ENCODE measurements at regions not wholly inside any gene's neighbourhood (a gene's known extent, or its start where the extent isn't known, plus 50 kb on each side); places are given as distances from the start of the nearest gene placed in this dataset.
"Not testable (repeated sequence)": the region's sequence is repeated elsewhere in the genome, so short reads cannot be mapped to it uniquely, and the experiment has no call there.

DNA sequence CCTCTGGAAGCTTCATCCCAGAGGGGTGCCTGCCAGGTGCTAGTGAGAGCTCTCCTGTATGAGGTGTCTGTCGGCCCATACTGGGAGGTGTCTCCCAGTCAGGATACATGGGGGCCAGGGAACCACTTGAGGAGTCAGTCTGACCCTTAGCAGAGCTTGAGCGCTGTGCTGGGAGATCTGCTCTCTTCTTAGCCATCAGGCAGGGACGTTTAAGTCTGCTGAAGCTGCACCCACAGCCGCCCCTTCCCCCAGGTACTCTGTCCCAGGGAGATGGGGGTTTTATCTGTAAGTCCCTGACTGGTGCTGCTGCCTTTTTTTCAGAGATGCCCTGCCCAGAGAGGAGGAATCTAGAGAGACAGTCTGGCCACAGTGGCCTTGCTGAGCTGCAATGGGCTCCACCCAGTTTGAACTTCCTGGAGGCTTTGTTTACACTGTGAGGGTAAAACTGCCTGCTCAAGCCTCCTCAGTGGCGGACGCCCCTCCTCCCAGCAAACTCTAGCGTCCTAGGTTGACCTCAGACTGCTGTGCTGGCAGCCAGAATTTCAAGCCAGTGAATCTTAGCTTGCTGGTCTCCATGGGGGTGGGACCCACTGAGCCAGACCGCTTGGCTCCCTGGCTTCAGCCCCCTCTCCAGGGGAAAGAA, 93.3 kb upstream of the DYRK2 start:
- H3K9me3 Mint-ChIP-seq: peaks cover 12% of the 10 kb centered on the region
- H3K27me3 Mint-ChIP-seq; H3K36me3 Mint-ChIP-seq (ENCODE audit: low read depth); H3K27ac Mint-ChIP-seq; H3K4me3 Mint-ChIP-seq; H3K4me1 Mint-ChIP-seq (ENCODE audit: low read depth); intact Hi-C loops (cut with micrococcal nuclease): not testable (repeated sequence)

DNA sequence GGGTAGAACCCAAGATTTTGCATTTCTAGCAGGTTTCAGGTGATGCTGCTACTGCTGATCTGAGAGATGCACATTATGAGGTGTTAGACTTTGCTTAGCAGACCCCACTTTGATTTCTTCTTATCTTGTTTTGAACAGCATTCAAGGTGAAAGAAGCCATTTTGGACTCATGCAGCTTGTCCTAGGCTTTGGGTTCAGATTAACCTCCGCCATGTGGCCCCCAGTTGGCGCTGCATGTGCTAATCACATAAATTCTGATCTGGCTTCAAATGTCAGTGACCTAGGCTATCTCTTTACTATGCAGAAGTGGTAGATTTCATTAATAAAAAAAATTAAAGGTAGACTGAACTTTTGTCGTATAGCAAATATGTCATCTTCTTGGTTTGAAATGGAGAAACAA, 89.8 kb upstream of the DYRK2 start:
- no peaks in the 10 kb centered on the region for H3K4me1 Mint-ChIP-seq (ENCODE audit: low read depth)
- H3K36me3 Mint-ChIP-seq (ENCODE audit: low read depth): no peaks in the 10 kb centered on the region
- no peaks in the 10 kb centered on the region for H3K27me3 Mint-ChIP-seq
- H3K4me3 Mint-ChIP-seq: no peak overlapping the region
- intact Hi-C loops (cut with micrococcal nuclease): no loop called here
- H3K9me3 Mint-ChIP-seq: peaks cover 31% of the 10 kb centered on the region
- H3K27ac Mint-ChIP-seq: no peak overlapping the region

DNA sequence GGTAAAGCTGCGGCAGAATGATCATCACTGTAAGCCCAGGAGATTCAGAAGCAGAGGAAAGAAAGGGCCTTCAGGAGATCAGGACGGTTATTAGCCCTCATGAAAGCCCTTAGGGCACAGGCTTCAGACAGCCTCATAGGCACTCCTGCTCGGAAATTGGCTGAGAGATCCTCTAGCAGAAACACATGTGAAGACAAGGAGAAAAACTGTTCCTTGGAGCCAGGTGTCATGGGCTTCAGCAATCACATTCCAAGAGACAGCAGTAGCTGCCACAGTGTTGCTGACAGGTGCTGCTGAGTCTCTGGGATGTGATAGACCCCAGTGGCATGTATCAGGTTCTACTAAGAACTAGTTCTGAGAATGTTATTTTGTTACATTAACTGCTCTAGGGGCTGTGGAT, 88.8 kb upstream of the DYRK2 start:
- H3K36me3 Mint-ChIP-seq (ENCODE audit: low read depth): no peaks in the 10 kb centered on the region
- no peaks in the 10 kb centered on the region for H3K27me3 Mint-ChIP-seq
- intact Hi-C loops (cut with micrococcal nuclease): no loop called here

DNA sequence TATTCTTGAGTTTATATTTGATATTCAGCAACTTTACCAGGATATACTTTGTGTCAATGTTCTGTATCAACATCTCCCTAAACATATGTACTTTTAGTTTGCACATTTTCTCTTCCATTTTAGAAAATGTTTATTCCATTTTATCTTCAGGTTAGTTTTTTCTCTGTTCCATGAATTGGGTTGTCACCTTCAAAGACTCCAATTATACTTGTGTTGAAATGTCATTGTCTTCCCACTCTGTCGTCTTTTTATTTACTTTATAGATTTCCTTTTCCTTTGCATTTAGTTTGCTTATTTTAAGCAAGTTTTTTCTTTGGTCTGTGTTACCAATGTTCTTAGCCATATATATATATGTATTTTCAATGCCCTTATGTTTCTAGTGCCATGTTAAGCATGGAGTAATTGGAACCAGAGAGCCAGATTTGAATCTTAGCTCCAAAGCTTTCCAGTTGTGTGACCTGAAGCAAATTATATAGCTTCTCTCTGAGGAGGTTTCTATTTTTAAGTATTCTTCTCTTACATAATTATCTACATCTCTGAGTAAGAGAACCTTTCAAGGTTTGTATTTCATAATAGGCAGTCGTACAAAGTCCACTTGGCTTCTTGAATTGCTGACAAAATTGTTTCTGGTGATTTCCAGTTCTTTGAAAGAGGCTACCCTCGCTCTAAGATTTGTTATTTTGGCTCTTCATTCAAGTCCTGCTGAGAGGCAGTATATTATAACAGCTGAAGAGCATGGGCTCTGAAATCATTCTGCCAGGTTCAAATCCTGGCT, 85.8 kb upstream of the DYRK2 start:
- no peak overlapping the region for H3K4me3 Mint-ChIP-seq
- H3K36me3 Mint-ChIP-seq (ENCODE audit: low read depth): no peaks in the 10 kb centered on the region
- intact Hi-C loops (cut with micrococcal nuclease): no loop called here
- no peaks in the 10 kb centered on the region for H3K4me1 Mint-ChIP-seq (ENCODE audit: low read depth)
- H3K27ac Mint-ChIP-seq: no peak overlapping the region
- H3K9me3 Mint-ChIP-seq: peaks cover 51% of the 10 kb centered on the region
- H3K27me3 Mint-ChIP-seq: no peaks in the 10 kb centered on the region

More for the DNA sequence above, 88.8 kb upstream of the DYRK2 start:
- no peaks in the 10 kb centered on the region for H3K4me1 Mint-ChIP-seq (ENCODE audit: low read depth)
- no peak overlapping the region for H3K4me3 Mint-ChIP-seq
- no peak overlapping the region for H3K27ac Mint-ChIP-seq
- peaks cover 34% of the 10 kb centered on the region for H3K9me3 Mint-ChIP-seq

DNA sequence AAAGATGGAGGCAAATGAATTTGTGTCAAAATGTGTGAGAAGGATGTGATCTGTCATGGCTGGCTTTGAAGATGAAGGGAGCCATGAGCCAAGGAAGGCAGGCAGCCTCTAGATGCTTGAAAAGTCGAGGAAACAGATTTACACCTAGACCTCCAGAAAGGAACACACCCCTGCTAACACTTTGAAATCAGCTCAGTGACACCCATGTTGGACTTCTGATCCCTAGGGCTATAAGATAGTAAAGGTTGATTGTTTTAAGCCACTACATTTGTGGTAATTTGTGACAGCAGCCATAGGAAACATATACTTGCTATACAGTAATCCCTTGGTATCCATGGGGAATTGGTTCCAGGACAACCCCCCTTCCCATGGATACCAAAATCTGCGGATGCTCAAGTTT, 80.5 kb upstream of the DYRK2 start:
- Mint-ChIP-seq H3K36me3 (ENCODE audit: low read depth) (no peaks in the 10 kb centered on the region), H3K9me3 (peaks cover 27% of the 10 kb centered on the region), H3K4me1 (ENCODE audit: low read depth) (no peaks in the 10 kb centered on the region), H3K27me3 (peaks cover 2% of the 10 kb centered on the region), H3K27ac (no peak overlapping the region), H3K4me3 (no peak overlapping the region)
- intact Hi-C loops (cut with micrococcal nuclease): no loop called here

DNA sequence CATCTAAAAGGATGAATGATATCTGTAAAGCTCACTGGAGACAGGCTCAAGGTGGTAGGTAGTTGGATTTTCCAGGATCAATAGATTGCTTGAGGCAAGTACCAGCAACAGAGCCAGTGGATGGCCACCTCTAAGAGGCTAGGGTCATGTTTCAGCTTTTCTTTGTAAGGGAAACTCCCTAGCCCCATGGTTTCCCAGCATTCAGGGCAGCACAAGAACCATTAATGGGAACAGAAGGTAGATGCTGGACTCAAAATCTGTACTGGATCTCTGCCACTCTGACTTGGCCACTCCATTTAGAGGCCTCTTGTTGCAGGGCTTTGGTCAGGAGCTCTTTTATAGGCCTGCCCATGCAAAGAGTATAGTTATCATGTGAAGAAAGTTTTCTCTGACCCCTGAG, 76.1 kb upstream of the DYRK2 start:
- Mint-ChIP-seq H3K27ac (no peak overlapping the region), H3K27me3 (peaks cover 2% of the 10 kb centered on the region), H3K4me1 (ENCODE audit: low read depth) (no peaks in the 10 kb centered on the region), H3K36me3 (ENCODE audit: low read depth) (no peaks in the 10 kb centered on the region), H3K4me3 (no peak overlapping the region), H3K9me3 (peaks cover 10% of the 10 kb centered on the region)
- intact Hi-C loops (cut with micrococcal nuclease): no loop called here

DNA sequence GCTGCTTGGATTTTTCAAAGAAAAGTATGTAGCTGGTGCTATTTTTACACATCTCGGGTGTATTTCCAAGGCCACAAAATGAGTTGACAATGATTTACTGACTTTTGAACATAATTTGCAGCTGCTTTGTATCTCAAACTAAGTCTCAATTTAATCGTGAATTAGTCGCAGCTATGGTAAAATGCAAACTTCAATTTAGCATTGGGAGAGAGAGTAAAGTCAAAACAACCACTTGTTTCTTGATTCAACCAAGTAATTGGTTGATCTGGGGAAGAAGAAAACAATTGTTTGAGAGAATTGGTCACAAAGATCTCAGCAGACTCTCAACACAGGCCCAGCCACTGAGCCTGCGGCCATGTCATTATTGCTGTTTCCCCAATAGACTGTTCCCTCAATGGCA, 75.0 kb upstream of the DYRK2 start:
- Mint-ChIP-seq H3K4me3 (no peak overlapping the region), H3K27ac (no peak overlapping the region), H3K36me3 (ENCODE audit: low read depth) (no peaks in the 10 kb centered on the region), H3K4me1 (ENCODE audit: low read depth) (no peaks in the 10 kb centered on the region), H3K9me3 (peaks cover 17% of the 10 kb centered on the region), H3K27me3 (peaks cover 2% of the 10 kb centered on the region)
- intact Hi-C loops (cut with micrococcal nuclease): no loop called here

DNA sequence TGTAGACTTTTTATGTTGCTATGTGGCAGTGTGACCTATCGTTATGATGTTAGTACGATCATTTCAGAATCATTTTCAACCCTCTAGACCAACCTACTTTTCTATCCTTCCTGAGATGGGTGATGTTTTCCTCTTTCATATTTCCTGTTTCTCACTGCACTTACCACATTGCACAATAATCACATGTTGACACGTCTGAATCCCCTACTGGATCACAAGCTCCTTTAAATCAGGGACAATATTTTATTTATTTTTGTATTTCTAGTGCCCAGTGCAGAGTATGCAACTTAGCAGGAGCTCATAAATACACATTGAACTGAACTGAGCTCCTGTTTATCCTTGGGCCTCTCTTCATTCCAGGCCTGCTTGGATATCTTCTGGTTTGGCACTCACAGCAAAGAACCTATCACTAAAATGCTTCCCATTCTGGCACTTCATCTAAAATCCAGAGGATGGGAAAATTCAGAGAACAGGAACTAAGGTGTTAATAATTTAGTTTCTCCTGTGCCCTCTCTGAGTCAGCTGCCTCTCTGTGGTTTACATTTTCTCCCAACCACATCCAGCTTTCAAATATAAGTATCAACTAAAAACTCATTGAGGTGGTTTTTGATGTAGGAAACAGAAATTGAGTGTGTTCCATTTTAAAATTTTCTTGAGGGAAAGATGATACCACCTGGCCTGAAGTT, 69.4 kb upstream of the DYRK2 start:
- Mint-ChIP-seq H3K36me3 (ENCODE audit: low read depth) (no peaks in the 10 kb centered on the region), H3K27me3 (peaks cover 1% of the 10 kb centered on the region), H3K4me3 (no peak overlapping the region), H3K27ac (no peak overlapping the region), H3K9me3 (peaks cover 17% of the 10 kb centered on the region), H3K4me1 (ENCODE audit: low read depth) (peaks cover 5% of the 10 kb centered on the region)
- intact Hi-C loops (cut with micrococcal nuclease): no loop called here

DNA sequence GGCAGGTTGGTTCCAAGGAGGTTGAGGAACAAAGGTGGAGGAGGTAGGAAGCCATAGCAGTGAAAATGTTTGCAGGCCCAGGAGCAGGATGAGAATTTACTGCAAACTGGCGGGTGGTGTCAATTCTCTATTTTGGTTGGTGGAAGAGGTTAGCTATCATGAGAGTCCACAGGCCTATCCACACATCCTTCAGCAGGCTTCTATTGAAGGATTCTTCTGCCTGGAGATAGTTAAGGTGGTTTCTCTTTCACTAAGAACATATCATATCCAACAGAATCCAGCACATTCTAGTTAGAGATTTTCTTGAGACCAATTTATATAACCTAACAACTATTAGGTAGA, 68.9 kb upstream of the DYRK2 start:
- intact Hi-C loops (cut with micrococcal nuclease): no loop called here
- H3K36me3 Mint-ChIP-seq (ENCODE audit: low read depth): no peaks in the 10 kb centered on the region
- no peak overlapping the region for H3K4me3 Mint-ChIP-seq
- H3K27ac Mint-ChIP-seq: no peak overlapping the region
- H3K9me3 Mint-ChIP-seq: peaks cover 17% of the 10 kb centered on the region
- peaks cover 5% of the 10 kb centered on the region for H3K4me1 Mint-ChIP-seq (ENCODE audit: low read depth)
- H3K27me3 Mint-ChIP-seq: peaks cover 1% of the 10 kb centered on the region

DNA sequence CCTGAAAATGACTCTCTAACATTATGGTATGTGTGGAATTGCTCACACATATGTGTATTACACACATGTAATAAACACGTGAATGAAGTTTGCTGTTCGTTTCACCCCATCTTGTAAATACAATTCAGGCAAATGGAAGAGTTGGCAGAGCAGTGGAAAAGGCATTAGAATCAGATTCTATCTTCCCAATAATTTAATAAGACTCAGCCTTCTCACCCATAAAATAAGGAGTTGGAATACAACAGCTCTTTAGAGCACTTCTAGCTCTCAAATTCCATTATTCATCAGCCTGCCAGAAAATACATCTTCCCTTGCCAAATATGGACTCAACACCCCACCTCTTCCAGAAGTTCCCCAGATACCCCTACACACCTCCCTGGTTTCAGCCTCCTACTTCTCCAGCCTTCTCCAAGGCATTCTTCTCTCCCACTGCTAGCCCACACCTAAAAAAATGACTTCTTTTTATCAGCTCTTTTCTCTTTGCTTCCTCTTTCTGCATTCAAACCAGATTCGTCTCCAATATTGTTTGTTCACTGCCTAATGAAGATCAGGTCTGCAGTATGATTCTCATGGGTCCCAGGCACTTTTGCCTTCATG, 66.2 kb upstream of the DYRK2 start:
- Mint-ChIP-seq H3K27me3 (peaks cover 5% of the 10 kb centered on the region), H3K9me3 (peaks cover 8% of the 10 kb centered on the region), H3K36me3 (ENCODE audit: low read depth) (no peaks in the 10 kb centered on the region), H3K4me3 (no peak overlapping the region), H3K27ac (no peak overlapping the region), H3K4me1 (ENCODE audit: low read depth) (peaks cover 5% of the 10 kb centered on the region)
- intact Hi-C loops (cut with micrococcal nuclease): no loop called here

DNA sequence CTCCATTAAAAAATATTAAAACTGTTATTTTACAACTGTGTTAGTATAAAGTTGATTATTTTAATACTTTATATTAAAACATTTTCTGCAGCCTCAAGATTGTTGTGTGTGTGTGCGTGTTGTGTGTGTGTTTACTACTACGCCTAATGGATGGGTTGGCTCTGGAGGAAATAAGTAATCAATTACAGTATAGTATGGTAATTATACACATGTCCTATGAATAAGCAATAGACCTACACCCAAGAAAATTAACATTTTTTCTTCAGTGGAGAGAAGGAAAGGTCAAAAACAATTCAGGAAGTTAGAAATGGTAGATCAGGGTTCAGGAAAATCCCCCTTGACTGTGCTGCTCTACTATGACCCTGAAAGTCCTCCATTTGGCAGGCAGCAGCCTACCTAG, 65.7 kb upstream of the DYRK2 start:
- intact Hi-C loops (cut with micrococcal nuclease): no loop called here
- Mint-ChIP-seq H3K4me1 (ENCODE audit: low read depth) (peaks cover 5% of the 10 kb centered on the region), H3K27me3 (peaks cover 5% of the 10 kb centered on the region), H3K36me3 (ENCODE audit: low read depth) (no peaks in the 10 kb centered on the region), H3K9me3 (peaks cover 3% of the 10 kb centered on the region), H3K4me3 (no peak overlapping the region), H3K27ac (no peak overlapping the region)

DNA sequence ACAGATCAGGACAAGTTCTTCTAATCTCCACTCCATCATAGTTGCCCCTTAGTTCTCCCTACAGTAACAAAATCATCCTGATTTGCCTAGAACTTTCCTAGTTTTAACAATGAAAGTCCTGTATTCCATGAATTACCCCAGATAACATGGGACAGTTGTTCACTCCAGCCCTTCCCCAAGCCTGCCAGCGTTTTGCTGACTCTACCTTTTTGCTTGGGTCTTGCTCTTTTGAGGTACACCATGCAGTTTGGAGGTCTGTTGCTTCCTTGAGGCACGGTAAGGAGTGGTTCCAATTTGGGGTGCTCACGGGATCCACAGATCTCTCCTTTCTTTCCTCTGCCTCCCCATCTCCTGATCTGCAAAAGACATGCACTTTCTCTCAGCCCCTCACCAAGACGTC, 61.6 kb upstream of the DYRK2 start:
- intact Hi-C loops (cut with micrococcal nuclease): no loop called here
- Mint-ChIP-seq H3K27me3 (peaks cover 6% of the 10 kb centered on the region), H3K27ac (no peak overlapping the region), H3K4me1 (ENCODE audit: low read depth) (peaks cover 8% of the 10 kb centered on the region), H3K4me3 (no peak overlapping the region), H3K9me3 (no peaks in the 10 kb centered on the region), H3K36me3 (ENCODE audit: low read depth) (no peaks in the 10 kb centered on the region)

DNA sequence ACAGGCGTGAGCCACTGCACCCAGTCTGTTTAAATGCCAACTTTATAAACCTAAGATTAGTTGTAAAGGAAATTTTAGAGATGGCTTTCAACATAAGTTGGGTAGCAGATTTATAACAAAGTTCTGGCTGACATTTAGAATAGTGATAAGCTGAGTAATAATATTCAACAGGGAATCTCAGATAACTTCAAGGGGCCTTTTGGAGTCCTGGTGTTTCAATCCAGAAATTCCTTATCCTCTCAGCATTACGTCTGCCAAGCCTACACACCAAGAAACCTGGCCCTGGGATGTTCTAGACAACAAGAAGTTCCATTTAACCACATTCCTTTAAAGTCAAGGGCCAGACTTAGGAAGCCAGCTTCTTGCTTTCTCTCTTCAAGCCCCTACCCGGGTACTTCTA, 59.5 kb upstream of the DYRK2 start:
- intact Hi-C loops (cut with micrococcal nuclease): no loop called here
- peaks cover 5% of the 10 kb centered on the region for H3K4me1 Mint-ChIP-seq (ENCODE audit: low read depth)
- peaks cover 5% of the 10 kb centered on the region for H3K27me3 Mint-ChIP-seq
- H3K9me3 Mint-ChIP-seq: no peaks in the 10 kb centered on the region
- no peak overlapping the region for H3K4me3 Mint-ChIP-seq
- no peaks in the 10 kb centered on the region for H3K36me3 Mint-ChIP-seq (ENCODE audit: low read depth)
- H3K27ac Mint-ChIP-seq: no peak overlapping the region

DNA sequence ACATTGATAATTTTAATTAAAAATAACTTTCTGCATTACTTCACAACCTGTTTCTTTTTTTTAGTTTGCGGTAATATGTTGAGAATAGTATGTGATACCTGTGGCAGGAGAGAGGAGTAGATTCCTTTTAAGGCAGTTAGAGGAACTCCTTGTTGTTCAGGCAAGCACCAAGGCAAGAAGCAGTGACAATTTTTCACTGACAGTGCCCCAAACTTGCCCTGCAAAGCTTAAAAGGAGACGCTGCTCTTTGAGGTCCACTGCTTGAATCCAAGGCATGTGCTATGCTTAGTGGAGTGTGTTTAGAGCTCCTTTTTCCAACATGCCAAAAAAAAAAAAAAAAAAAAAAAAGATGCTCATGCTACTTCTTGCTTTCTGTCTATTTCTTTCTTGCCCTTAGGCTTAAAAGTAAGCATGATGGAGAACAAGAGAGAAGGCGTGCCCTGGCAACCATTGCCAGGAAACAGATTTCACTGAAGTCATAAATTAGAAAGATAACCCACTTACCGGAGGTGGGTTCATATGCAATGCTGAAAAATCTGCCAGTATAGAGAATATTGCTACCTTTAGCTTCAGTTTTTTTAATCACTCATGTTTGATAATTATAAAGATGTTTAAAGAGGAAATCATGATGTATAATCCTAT, 58.3 kb upstream of the DYRK2 start:
- Mint-ChIP-seq H3K27me3 (peaks cover 3% of the 10 kb centered on the region), H3K36me3 (ENCODE audit: low read depth) (no peaks in the 10 kb centered on the region), H3K27ac (no peak overlapping the region), H3K4me3 (no peak overlapping the region), H3K9me3 (no peaks in the 10 kb centered on the region), H3K4me1 (ENCODE audit: low read depth) (peaks cover 5% of the 10 kb centered on the region)
- intact Hi-C loops (cut with micrococcal nuclease): no loop called here

All from dendritic cell treated with granulocyte-macrophage colony-stimulating factor and Interleukin-4, amounts not matched to agents 40 ng/mL and 50 ng/mL, for 4 days (primary cell).